IMR-90 (cell line): ENCODE measurements at regions not wholly inside any gene's neighbourhood (a gene's known extent, or its start where the extent isn't known, plus 50 kb on each side); places are given as distances from the start of the nearest gene placed in this dataset.

ENCODE experiments used
- ATAC-seq: fragments of 200-7000 bp; cut with Tn5 transposase; 2 replicates; pipeline ENCODE4 v1.9.1; 2020; ENCODE audit warnings: low read depth, mild to moderate bottlenecking, moderate library complexity
- BruUV-seq: library from RNA; stranded (reverse); fragments of 400-500 nt; replicated peaks from 2 replicates; lab custom pipeline; 2021; lab: Mats Ljungman, UMichigan
- CTCF ChIA-PET: fragments of 300-600 bp; formaldehyde crosslinking; extraction: SDS; loops from one replicate; lab custom pipeline; 2021; ENCODE audit warnings: antibody characterized with exemption; lab: Yijun Ruan, JAX
- POLR2A ChIA-PET: fragments of 300-600 bp; sonication (Branson Sonifier 250); formaldehyde crosslinking; loops from one replicate; lab custom pipeline; 2022; ENCODE audit warnings: antibody characterized with exemption; ENCODE audit not compliant: unreplicated experiment; lab: Charles Lee
- DNase-seq: peaks from one replicate; pipeline ENCODE4 v3.0.0; 2013
- H2AFZ ChIP-seq: replicated peaks from 2 replicates; pipeline ENCODE3; 2013; ENCODE audit warnings: low read length, mild to moderate bottlenecking; ENCODE audit not compliant: poor library complexity
- H2AK5ac ChIP-seq: 2 replicates; pipeline ENCODE4 v1.6.1; 2013; ENCODE audit warnings: low read depth, low read length, inconsistent platforms
- H2AK9ac ChIP-seq: replicated peaks from 2 replicates; pipeline ENCODE3; 2013; ENCODE audit warnings: mild to moderate bottlenecking, low read depth, low read length, moderate library complexity; ENCODE audit not compliant: poor library complexity
- H2BK120ac ChIP-seq: 2 replicates; pipeline ENCODE4 v1.6.1; 2013; ENCODE audit warnings: low read depth, low read length, inconsistent platforms
- H2BK15ac ChIP-seq: 3 replicates; pipeline ENCODE4 v1.6.1; 2013; ENCODE audit warnings: low read depth, low read length, inconsistent platforms
- H2BK20ac ChIP-seq: 2 replicates; pipeline ENCODE4 v1.6.1; 2013; ENCODE audit warnings: low read depth, mild to moderate bottlenecking, inconsistent platforms, low read length, moderate library complexity
- H2BK5ac ChIP-seq: 2 replicates; pipeline ENCODE4 v1.6.1; 2013; ENCODE audit warnings: mild to moderate bottlenecking, low read depth, low read length, inconsistent platforms; ENCODE audit not compliant: poor library complexity, severe bottlenecking
- H3K14ac ChIP-seq: replicated peaks from 2 replicates; pipeline ENCODE4 v1.6.1; 2013; ENCODE audit warnings: low read depth, low read length, inconsistent platforms
- H3K18ac ChIP-seq: 2 replicates; pipeline ENCODE4 v1.6.1; 2013; ENCODE audit warnings: low read depth, low read length, control low read depth
- H3K23ac ChIP-seq: 2 replicates; pipeline ENCODE4 v1.6.1; 2013; ENCODE audit warnings: low read depth, low read length, inconsistent platforms
- H3K27ac ChIP-seq: 2 replicates; pipeline ENCODE4 v1.5.1; 2013; ENCODE audit warnings: mild to moderate bottlenecking, control low read depth, low read length; ENCODE audit not compliant: insufficient read depth
- H3K27me3 ChIP-seq: 2 replicates; pipeline ENCODE4 v1.6.1; 2013; ENCODE audit warnings: low read length; ENCODE audit not compliant: control insufficient read depth, insufficient read depth
- H3K36me3 ChIP-seq: 2 replicates; pipeline ENCODE4 v1.6.1; 2013; ENCODE audit warnings: low read length, mixed read lengths; ENCODE audit not compliant: control insufficient read depth, insufficient read depth
- H3K4ac ChIP-seq: 2 replicates; pipeline ENCODE4 v1.6.1; 2013; ENCODE audit warnings: low read depth, low read length, inconsistent platforms
- H3K4me1 ChIP-seq: 2 replicates; pipeline ENCODE4 v1.6.1; 2013; ENCODE audit warnings: low read length, mixed read lengths; ENCODE audit not compliant: control insufficient read depth, insufficient read depth
- H3K4me2 ChIP-seq: 2 replicates; pipeline ENCODE4 v1.6.1; 2013; ENCODE audit warnings: low read depth, mild to moderate bottlenecking, control low read depth, low read length, moderate library complexity
- H3K4me3 ChIP-seq: 2 replicates; pipeline ENCODE4 v1.5.1; 2013; ENCODE audit warnings: low read depth, mild to moderate bottlenecking, control low read depth, low read length, moderate library complexity; ENCODE audit not compliant: insufficient read depth
- H3K56ac ChIP-seq: 2 replicates; pipeline ENCODE4 v1.6.1; 2013; ENCODE audit warnings: low read length, inconsistent platforms; ENCODE audit not compliant: insufficient read depth; ENCODE audit errors: extremely low read depth
- H3K79me1 ChIP-seq, 2 experiments: 2 replicates each; pipeline ENCODE4 v1.6.1; 2013; ENCODE audit warnings: low read length in 2 of 2, inconsistent platforms in 1 of 2, low read depth in 1 of 2
- H3K9ac ChIP-seq: 2 replicates; pipeline ENCODE4 v1.6.1; 2013; ENCODE audit warnings: low read depth, low read length, control low read depth
- H3K9me1 ChIP-seq: 2 replicates; pipeline ENCODE4 v1.6.1; 2013; ENCODE audit warnings: low read length, inconsistent platforms; ENCODE audit not compliant: insufficient read depth
- H3K9me3 ChIP-seq: 2 replicates; pipeline ENCODE4 v1.6.1; 2013; ENCODE audit warnings: low read length; ENCODE audit not compliant: control insufficient read depth, insufficient read depth
- H4K20me1 ChIP-seq: 2 replicates; pipeline ENCODE4 v1.6.1; 2013; ENCODE audit warnings: low read length, inconsistent platforms; ENCODE audit not compliant: insufficient read depth
- H4K5ac ChIP-seq: 2 replicates; pipeline ENCODE4 v1.6.1; 2013; ENCODE audit warnings: mild to moderate bottlenecking, low read depth, low read length, control low read depth
- H4K8ac ChIP-seq, 2 experiments: 2 replicates each; pipeline ENCODE4 v1.6.1; 2013; ENCODE audit warnings: low read depth in 2 of 2, low read length in 2 of 2, control low read depth in 1 of 2, inconsistent platforms in 1 of 2
- H4K91ac ChIP-seq: 2 replicates; pipeline ENCODE4 v1.6.1; 2013; ENCODE audit warnings: low read depth, low read length, inconsistent platforms; ENCODE audit not compliant: insufficient read depth
- BHLHE40 ChIP-seq: fragments of 150-350 bp; IDR thresholded peaks from 2 replicates; pipeline ENCODE4 v1.6.1; 2016; ENCODE audit warnings: mild to moderate bottlenecking, low read depth, low read length
- CEBPB ChIP-seq: IDR thresholded peaks from 2 replicates; pipeline ENCODE4 v1.6.1; 2012; ENCODE audit warnings: low read depth, low read length, improper control_type of control experiment
- CHD1 ChIP-seq: IDR thresholded peaks from 2 replicates; pipeline ENCODE4 v1.6.1; 2012; ENCODE audit warnings: low read depth, low read length, improper control_type of control experiment
- CTCF ChIP-seq: conservative IDR thresholded peaks from 2 replicates; pipeline ENCODE4 v1.5.1; 2012; ENCODE audit warnings: mild to moderate bottlenecking, low read depth, low read length, improper control_type of control experiment
- ELK1 ChIP-seq: fragments of 150-350 bp; IDR thresholded peaks from 2 replicates; pipeline ENCODE4 v1.6.1; 2016; ENCODE audit warnings: low read depth, mild to moderate bottlenecking, low read length, moderate library complexity, borderline replicate concordance
- FOS ChIP-seq: fragments of 150-350 bp; IDR thresholded peaks from 2 replicates; pipeline ENCODE4 v1.6.1; 2016; ENCODE audit warnings: low read depth, low read length
- MAFK ChIP-seq: IDR thresholded peaks from 2 replicates; pipeline ENCODE4 v1.6.1; 2012; ENCODE audit warnings: low read depth, low read length, improper control_type of control experiment
- MAZ ChIP-seq: IDR thresholded peaks from 2 replicates; pipeline ENCODE4 v1.6.1; 2012; ENCODE audit warnings: low read depth, mild to moderate bottlenecking, low read length, improper control_type of control experiment, moderate library complexity, borderline replicate concordance
- MXI1 ChIP-seq: IDR thresholded peaks from 2 replicates; pipeline ENCODE4 v1.6.1; 2012; ENCODE audit warnings: low read depth, mild to moderate bottlenecking, low read length, moderate library complexity, borderline replicate concordance
- NFE2L2 ChIP-seq: fragments of 150-350 bp; IDR thresholded peaks from 2 replicates; pipeline ENCODE4 v1.6.1; 2016; ENCODE audit warnings: low read depth, mild to moderate bottlenecking, low read length
- POLR2A ChIP-seq: IDR thresholded peaks from 2 replicates; pipeline ENCODE4 v1.6.1; 2012; ENCODE audit warnings: mild to moderate bottlenecking, low read depth, low read length
- RAD21 ChIP-seq: IDR thresholded peaks from 2 replicates; pipeline ENCODE4 v1.6.1; 2012; ENCODE audit warnings: low read length, improper control_type of control experiment
- RCOR1 ChIP-seq: IDR thresholded peaks from 2 replicates; pipeline ENCODE4 v1.6.1; 2012; ENCODE audit warnings: mild to moderate bottlenecking, low read length, improper control_type of control experiment; ENCODE audit not compliant: insufficient replicate concordance
- RFX5 ChIP-seq: IDR thresholded peaks from 2 replicates; pipeline ENCODE4 v1.8.0; 2012; ENCODE audit warnings: low read depth, mild to moderate bottlenecking, low read length, moderate library complexity
- SMC3 ChIP-seq: fragments of 150-350 bp; IDR thresholded peaks from 2 replicates; pipeline ENCODE4 v1.6.1; 2016; ENCODE audit warnings: low read depth, mild to moderate bottlenecking, antibody characterized with exemption, low read length, moderate library complexity
- USF2 ChIP-seq: fragments of 150-350 bp; IDR thresholded peaks from 2 replicates; pipeline ENCODE4 v1.6.1; 2017; ENCODE audit warnings: mild to moderate bottlenecking, antibody characterized with exemption, low read length, low read depth
- WGBS, 2 experiments: methylation state at CpG; one replicate each; pipeline versions ENCODE4 v1.1.5 to v1.1.7; 2013; ENCODE audit warnings: missing lambda C conversion rate in 2 of 2; ENCODE audit not compliant: insufficient read length in 1 of 2; ENCODE audit errors: extremely low coverage in 2 of 2; 5-methylcytosine and 5-hydroxymethylcytosine counted together
- dilution Hi-C: fragments of 300-500 bp; cut with HindIII; formaldehyde crosslinking; loops from one replicate; pipeline ENCODE4 v1.14.3; 2018; ENCODE audit warnings: low sequenced_read_pairs; ENCODE audit not compliant: unreplicated experiment
- in situ Hi-C: fragments of 300-500 bp; cut with MboI; formaldehyde crosslinking; loops from 3 replicates; pipeline ENCODE4 v1.14.3; 2019; ENCODE audit warnings: low sequenced_read_pairs, inconsistent platforms, mixed read lengths
- intact Hi-C: fragments of 100-400 bp; cut with micrococcal nuclease; formaldehyde crosslinking; loops from 2 replicates; pipeline ENCODE4 v1.10.0; 2022

- ChIA-PET POLR2A (no interaction called here), CTCF (no interaction called here)
- no peak overlapping the region for H2BK120ac ChIP-seq
- no peak overlapping the region for H4K91ac ChIP-seq
- H3K27me3 ChIP-seq, result no peaks in the 10 kb centered on the region
- intact Hi-C loops (no loop called here), in situ Hi-C loops (no loop called here), dilution Hi-C loops (no loop called here)
- no peak overlapping the region for H3K23ac ChIP-seq
- H3K9me1 ChIP-seq, result 0 out of 2 replicates have a peak, but pooled peaks cover 2% of the 10 kb centered on the region
- H3K79me1 ChIP-seq, result peaks cover 20 to 21% of the 10 kb centered on the region in 2 experiments
- TF ChIP-seq ELK1 (no peak), MAZ (no peak), RCOR1 (no peak), RFX5 (no peak), FOS (no peak), MXI1 (no peak), MAFK (no peak), USF2 (no peak), BHLHE40 (no peak), POLR2A (no peak), CTCF (no peak), CEBPB (no peak), NFE2L2 (no peak), SMC3 (no peak), RAD21 (no peak), CHD1 (no peak)
- no peak overlapping the region for H3K14ac ChIP-seq
- no peaks in the 10 kb centered on the region for H3K9me3 ChIP-seq
- no peak overlapping the region for H2BK5ac ChIP-seq
- H2BK15ac ChIP-seq, result no peak overlapping the region
- H3K4ac ChIP-seq, result no peak overlapping the region
- H2AK5ac ChIP-seq, result no peak overlapping the region
- WGBS, 2 experiments, result no CpG with 5 or more reads among the region's 4 CpGs
- no peak overlapping the region for H3K27ac ChIP-seq
- H3K18ac ChIP-seq, result no peak overlapping the region
- H4K20me1 ChIP-seq, result no peaks in the 10 kb centered on the region
- H2AK9ac ChIP-seq, result no peak overlapping the region
- H3K36me3 ChIP-seq, result peaks cover 2% of the 10 kb centered on the region; the same call in 1 of the 2 replicates
- H3K4me1 ChIP-seq, result no peaks in the 10 kb centered on the region
- H3K4me2 ChIP-seq, result no peak overlapping the region
- no peak overlapping the region for H3K4me3 ChIP-seq
- H4K8ac ChIP-seq, result no peak overlapping the region
- no peak overlapping the region for H2AFZ ChIP-seq
- no peak overlapping the region for H3K56ac ChIP-seq
- H3K9ac ChIP-seq, result no peak overlapping the region
- ATAC-seq (no peak), DNase-seq (no peak)
- H4K5ac ChIP-seq, result no peak overlapping the region
- BruUV-seq, result no TSS peak
- no peak overlapping the region for H2BK20ac ChIP-seq
Observed at GRCh38 chr2:74071426-74071825, 76.3 kb downstream of the BOLA3 start.
